Neural progenitor cell (in vitro differentiated cells): ENCODE measurements at regions not wholly inside any gene's neighbourhood (a gene's known extent, or its start where the extent isn't known, plus 50 kb on each side); places are given as distances from the start of the nearest gene placed in this dataset.

Source experiments
- EZH2 ChIP-seq: fragments of 200-600 bp; sonication (generic); IDR thresholded peaks from 2 replicates; pipeline ENCODE4 v1.6.1; 2017; ENCODE audit warnings: antibody characterized with exemption, mild to moderate bottlenecking, moderate library complexity
- EZH2phosphoT487 ChIP-seq: fragments of 200-600 bp; sonication (generic); IDR thresholded peaks from 2 replicates; pipeline ENCODE4 v1.6.1; 2017; ENCODE audit warnings: antibody characterized with exemption
- TF ChIP-seq, protein P1 (sequence below): fragments of 200-600 bp; sonication (generic); IDR thresholded peaks from 2 replicates; pipeline ENCODE4 v1.5.1; 2017; ENCODE audit warnings: antibody characterized with exemption, mild to moderate bottlenecking

DNA sequence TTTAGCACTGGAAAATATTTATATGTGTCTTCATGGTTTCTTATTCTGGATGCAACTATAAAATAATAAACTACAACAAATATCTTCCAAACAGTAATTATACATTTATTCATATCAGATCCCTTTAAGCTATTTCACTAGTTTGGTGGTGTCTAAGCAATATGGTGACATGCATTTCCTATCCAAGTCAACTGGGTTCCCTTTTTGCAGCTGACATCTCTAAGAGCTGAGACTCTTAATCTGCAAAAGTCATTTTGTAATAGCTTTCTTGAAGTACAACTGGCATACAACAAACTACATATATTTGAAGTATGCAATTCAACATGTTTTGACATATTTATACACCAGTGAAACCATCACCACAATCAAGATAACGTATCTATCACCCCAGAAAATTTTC, 59.9 kb upstream of the SLC1A4 start:
- TF ChIP-seq, protein P1, sequence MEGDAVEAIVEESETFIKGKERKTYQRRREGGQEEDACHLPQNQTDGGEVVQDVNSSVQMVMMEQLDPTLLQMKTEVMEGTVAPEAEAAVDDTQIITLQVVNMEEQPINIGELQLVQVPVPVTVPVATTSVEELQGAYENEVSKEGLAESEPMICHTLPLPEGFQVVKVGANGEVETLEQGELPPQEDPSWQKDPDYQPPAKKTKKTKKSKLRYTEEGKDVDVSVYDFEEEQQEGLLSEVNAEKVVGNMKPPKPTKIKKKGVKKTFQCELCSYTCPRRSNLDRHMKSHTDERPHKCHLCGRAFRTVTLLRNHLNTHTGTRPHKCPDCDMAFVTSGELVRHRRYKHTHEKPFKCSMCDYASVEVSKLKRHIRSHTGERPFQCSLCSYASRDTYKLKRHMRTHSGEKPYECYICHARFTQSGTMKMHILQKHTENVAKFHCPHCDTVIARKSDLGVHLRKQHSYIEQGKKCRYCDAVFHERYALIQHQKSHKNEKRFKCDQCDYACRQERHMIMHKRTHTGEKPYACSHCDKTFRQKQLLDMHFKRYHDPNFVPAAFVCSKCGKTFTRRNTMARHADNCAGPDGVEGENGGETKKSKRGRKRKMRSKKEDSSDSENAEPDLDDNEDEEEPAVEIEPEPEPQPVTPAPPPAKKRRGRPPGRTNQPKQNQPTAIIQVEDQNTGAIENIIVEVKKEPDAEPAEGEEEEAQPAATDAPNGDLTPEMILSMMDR: no peak
- TF ChIP-seq EZH2phosphoT487: no peak
- no peak for TF ChIP-seq EZH2
